ENCODE measurements at regions not wholly inside any gene's neighbourhood (a gene's known extent, or its start where the extent isn't known, plus 50 kb on each side); places are given as distances from the start of the nearest gene placed in this dataset.

DNA sequence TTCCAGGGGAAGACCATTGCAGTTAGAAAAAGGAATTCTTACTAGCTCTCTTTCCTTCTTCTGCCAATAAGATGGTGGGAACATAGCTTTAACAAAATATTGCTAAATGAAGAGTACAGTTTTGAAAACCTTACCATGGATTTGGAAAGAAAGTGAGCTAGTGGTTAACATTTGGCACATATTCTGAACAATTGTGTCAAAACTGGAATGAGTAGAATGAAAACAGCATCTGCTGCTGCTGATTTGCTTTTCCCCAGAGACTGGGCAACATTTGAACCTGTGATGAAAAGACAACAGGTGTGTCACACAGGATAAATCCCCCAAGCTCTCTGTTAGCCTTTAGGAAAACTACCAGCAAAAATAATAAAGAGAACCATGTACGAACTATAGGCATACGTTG lies 761.4 kb downstream of the KCNA4 start:
- H3K4me3 Mint-ChIP-seq (ENCODE audit: unreplicated experiment): no peak overlapping the region
- peaks cover 18% of the 10 kb centered on the region for H3K36me3 Mint-ChIP-seq (ENCODE audit: unreplicated experiment)
- H3K4me1 Mint-ChIP-seq (ENCODE audit: low read depth, unreplicated experiment): peaks cover 18% of the 10 kb centered on the region
- no peak for DNase-seq
- H3K9me3 Mint-ChIP-seq (ENCODE audit: unreplicated experiment): peaks cover 4% of the 10 kb centered on the region
- H3K27me3 Mint-ChIP-seq (ENCODE audit: unreplicated experiment): peaks cover 2% of the 10 kb centered on the region
- TF ChIP-seq CTCF (IDR thresholded peaks at IDR 0.05; ENCODE audit: partially characterized antibody, unreplicated experiment): no peak
- no peak overlapping the region for H3K27ac Mint-ChIP-seq (ENCODE audit: unreplicated experiment)

DNA sequence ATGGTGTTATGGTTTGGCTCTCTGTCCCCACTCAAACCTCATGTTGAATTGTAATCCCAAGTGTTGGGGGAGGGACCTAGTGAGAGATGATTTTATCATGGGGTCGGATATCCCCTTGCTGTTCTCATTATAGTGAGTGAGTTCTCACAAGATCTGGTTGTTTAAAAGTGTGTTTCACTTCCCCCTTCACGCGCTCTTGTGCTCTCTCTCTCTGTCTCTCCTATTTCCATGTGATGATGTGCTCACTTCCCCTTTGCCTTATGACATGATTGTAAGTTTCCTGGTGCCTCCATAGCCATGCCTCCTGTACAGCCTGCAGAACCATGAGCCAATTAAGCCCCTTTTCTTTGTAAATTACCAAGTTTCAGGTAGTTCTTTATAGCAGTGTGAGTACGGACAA lies 765.1 kb downstream of the KCNA4 start:
- Mint-ChIP-seq H3K27ac (ENCODE audit: unreplicated experiment) (no peak overlapping the region), H3K4me3 (ENCODE audit: unreplicated experiment) (no peak overlapping the region), H3K4me1 (ENCODE audit: low read depth, unreplicated experiment) (peaks cover 12% of the 10 kb centered on the region), H3K27me3 (ENCODE audit: unreplicated experiment) (no peaks in the 10 kb centered on the region), H3K36me3 (ENCODE audit: unreplicated experiment) (no peaks in the 10 kb centered on the region), H3K9me3 (ENCODE audit: unreplicated experiment) (peaks cover 3% of the 10 kb centered on the region)
- no peak for TF ChIP-seq CTCF (IDR thresholded peaks at IDR 0.05; ENCODE audit: partially characterized antibody, unreplicated experiment)
- no peak for DNase-seq

DNA sequence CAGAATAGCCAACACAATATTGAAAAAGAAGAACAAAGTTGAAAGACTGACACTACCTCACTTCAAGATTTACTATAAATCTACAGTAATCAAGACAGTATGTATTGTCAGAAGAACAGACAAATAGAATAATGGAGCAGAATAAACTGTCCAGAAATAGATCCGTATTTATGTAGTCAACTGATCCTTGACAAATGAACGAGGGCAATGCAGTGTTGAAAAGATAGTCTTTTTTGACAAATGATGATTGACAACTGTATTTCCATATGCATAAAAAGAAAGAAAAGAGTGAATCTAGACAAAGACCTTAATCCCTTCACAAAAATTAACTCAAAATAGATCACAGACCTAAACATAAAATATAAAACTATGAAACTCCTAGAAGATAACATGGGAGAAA lies 767.1 kb downstream of the KCNA4 start:
- H3K36me3 Mint-ChIP-seq (ENCODE audit: unreplicated experiment): no peaks in the 10 kb centered on the region
- no peak for DNase-seq

DNA sequence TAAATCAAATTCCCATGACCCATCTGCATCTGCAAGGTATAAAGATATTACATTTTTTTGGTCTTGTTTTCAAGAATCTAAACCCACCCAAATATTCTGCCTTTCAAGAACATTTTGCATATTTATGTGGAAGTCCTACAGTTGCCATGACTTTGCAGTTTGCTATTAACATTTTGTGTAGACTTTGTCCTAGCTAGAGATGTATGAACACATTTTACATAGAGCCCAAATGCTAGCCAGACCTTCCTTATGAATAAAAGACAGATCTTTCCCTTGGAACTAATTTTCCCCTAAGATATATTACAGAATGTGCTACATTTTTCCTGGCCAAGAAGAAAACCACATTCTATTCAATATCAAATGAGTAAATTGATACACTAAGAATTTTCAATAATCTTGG lies 772.5 kb downstream of the KCNA4 start:
- Mint-ChIP-seq H3K27me3 (ENCODE audit: unreplicated experiment) (no peaks in the 10 kb centered on the region), H3K9me3 (ENCODE audit: unreplicated experiment) (peaks cover 3% of the 10 kb centered on the region), H3K36me3 (ENCODE audit: unreplicated experiment) (no peaks in the 10 kb centered on the region), H3K4me3 (ENCODE audit: unreplicated experiment) (no peak overlapping the region), H3K27ac (ENCODE audit: unreplicated experiment) (no peak overlapping the region), H3K4me1 (ENCODE audit: low read depth, unreplicated experiment) (peaks cover 8% of the 10 kb centered on the region)
- DNase-seq: no peak
- no peak for TF ChIP-seq CTCF (IDR thresholded peaks at IDR 0.05; ENCODE audit: partially characterized antibody, unreplicated experiment)

More for the DNA sequence above, 767.1 kb downstream of the KCNA4 start:
- Mint-ChIP-seq H3K4me1 (ENCODE audit: low read depth, unreplicated experiment) (peaks cover 3% of the 10 kb centered on the region), H3K27ac (ENCODE audit: unreplicated experiment) (no peak overlapping the region), H3K4me3 (ENCODE audit: unreplicated experiment) (no peak overlapping the region), H3K27me3 (ENCODE audit: unreplicated experiment) (no peaks in the 10 kb centered on the region), H3K9me3 (ENCODE audit: unreplicated experiment) (peaks cover 3% of the 10 kb centered on the region)
- no peak for TF ChIP-seq CTCF (IDR thresholded peaks at IDR 0.05; ENCODE audit: partially characterized antibody, unreplicated experiment)

DNA sequence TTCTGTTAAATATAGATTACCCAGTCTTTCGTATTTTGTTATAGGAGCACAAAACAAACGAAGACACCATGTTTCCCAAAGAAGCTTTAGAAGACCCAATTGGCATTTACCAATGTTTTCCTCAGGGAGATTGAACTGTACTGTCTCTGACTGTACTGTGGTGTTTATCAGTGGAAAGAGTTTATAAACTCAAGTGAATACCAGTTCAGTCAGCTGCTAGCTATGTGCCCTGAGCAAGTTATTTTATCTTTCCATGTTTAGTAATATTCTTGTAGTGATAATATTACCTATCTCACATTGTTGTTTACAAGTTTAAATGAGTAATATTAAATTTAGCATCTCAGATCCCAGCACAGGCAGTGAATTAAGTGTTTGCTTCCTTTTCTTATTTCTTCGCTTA lies 773.2 kb downstream of the KCNA4 start:
- no peaks in the 10 kb centered on the region for H3K27me3 Mint-ChIP-seq (ENCODE audit: unreplicated experiment)
- peaks cover 3% of the 10 kb centered on the region for H3K9me3 Mint-ChIP-seq (ENCODE audit: unreplicated experiment)
- no peak overlapping the region for H3K4me3 Mint-ChIP-seq (ENCODE audit: unreplicated experiment)
- no peak overlapping the region for H3K27ac Mint-ChIP-seq (ENCODE audit: unreplicated experiment)
- peaks cover 8% of the 10 kb centered on the region for H3K4me1 Mint-ChIP-seq (ENCODE audit: low read depth, unreplicated experiment)
- DNase-seq: no peak
- no peaks in the 10 kb centered on the region for H3K36me3 Mint-ChIP-seq (ENCODE audit: unreplicated experiment)
- TF ChIP-seq CTCF (IDR thresholded peaks at IDR 0.05; ENCODE audit: partially characterized antibody, unreplicated experiment): no peak

All from glutamatergic neuron (in vitro differentiated cells).